ENCODE measurements at regions not wholly inside any gene's neighbourhood (a gene's known extent, or its start where the extent isn't known, plus 50 kb on each side); places are given as distances from the start of the nearest gene placed in this dataset.

DNA sequence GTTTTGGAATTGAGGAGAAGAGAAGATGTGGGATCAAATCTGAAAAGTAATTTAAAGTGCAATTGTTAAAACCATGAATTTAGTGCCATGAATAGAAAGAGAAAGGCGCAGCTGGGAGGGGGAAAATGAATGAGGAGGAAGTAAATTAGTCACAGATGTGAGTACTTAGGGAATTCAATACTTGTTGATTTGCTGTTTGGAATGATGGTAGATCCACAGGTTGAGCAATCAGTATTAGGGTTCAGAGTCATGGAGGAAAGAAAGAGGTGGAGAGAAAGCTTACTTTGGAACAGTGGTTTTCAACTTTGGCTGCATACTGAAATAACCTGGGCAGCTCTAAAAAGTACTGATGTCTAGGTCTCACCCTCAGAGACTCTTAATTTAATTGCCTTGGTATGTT lies 229.7 kb upstream of the ASCC3 start:
- no peak for TF ChIP-seq CTCF (IDR thresholded peaks at IDR 0.05; ENCODE audit: insufficient read depth, low read length, poor library complexity, severe bottlenecking)
- no peaks in the 10 kb centered on the region for H3K27me3 ChIP-seq (replicated peaks; ENCODE audit: control insufficient read depth, insufficient read depth, low read length)
- no peak for DNase-seq (ENCODE audit: extremely low read depth, insufficient read length)

DNA sequence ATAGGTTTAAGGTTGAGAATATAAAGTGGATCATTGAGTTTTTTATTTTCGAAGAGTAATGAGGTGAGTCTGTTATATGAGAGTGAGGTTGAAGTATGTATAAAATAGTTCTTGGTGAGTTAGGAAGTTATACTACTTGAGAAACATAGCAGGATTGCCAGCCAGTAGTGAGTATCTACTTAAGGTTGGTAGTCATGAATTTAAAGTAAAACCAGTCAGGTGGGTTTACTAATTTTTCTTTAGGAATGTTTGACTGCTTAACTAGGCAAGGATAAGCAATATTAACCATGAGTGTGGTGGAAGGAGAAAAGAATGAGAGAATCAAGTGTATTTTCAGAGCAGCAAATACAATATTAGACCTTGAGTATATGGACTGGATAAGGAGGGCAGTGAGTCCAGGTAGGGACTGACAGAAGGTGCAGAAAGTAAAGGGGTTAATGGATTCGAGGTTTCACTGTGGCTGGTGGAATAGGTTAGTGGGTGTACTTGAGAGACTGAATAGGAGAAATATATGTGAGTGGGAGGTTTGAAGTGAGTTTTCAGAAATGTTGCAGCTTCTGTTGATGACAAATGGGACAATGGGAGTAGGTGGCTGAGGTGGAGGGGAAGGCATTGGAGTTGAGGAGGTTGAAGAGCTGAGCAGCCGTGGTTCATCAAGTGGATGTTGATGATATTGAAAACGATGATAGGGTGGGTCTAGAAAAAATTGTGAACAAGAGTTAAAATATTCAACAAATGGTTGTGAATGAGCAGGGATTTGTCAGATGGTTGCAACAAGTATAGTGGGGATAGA lies 232.5 kb upstream of the ASCC3 start:
- no peak for TF ChIP-seq CTCF (IDR thresholded peaks at IDR 0.05; ENCODE audit: insufficient read depth, low read length, poor library complexity, severe bottlenecking)
- no peak for DNase-seq (ENCODE audit: extremely low read depth, insufficient read length)
- Histone ChIP-seq H3K36me3 (ENCODE audit: control insufficient read depth, insufficient read depth, low read length) (no peaks in the 10 kb centered on the region), H3K27me3 (replicated peaks; ENCODE audit: control insufficient read depth, insufficient read depth, low read length) (no peaks in the 10 kb centered on the region), H3K4me3 (replicated peaks; ENCODE audit: low read depth, low read length) (no peak overlapping the region)

More for the DNA sequence above, 229.7 kb upstream of the ASCC3 start:
- Histone ChIP-seq H3K36me3 (ENCODE audit: control insufficient read depth, insufficient read depth, low read length) (no peaks in the 10 kb centered on the region), H3K4me3 (replicated peaks; ENCODE audit: low read depth, low read length) (no peak overlapping the region)

GRCh38 chr6:101114703-101115102 lies 233.6 kb upstream of the ASCC3 start:
- peak; percentile 30 for TF ChIP-seq CTCF (IDR thresholded peaks at IDR 0.05; ENCODE audit: insufficient read depth, low read length, poor library complexity, severe bottlenecking)
- Histone ChIP-seq H3K27me3 (replicated peaks; ENCODE audit: control insufficient read depth, insufficient read depth, low read length) (no peaks in the 10 kb centered on the region), H3K4me3 (replicated peaks; ENCODE audit: low read depth, low read length) (no peak overlapping the region), H3K36me3 (ENCODE audit: control insufficient read depth, insufficient read depth, low read length) (no peaks in the 10 kb centered on the region)
- no peak for DNase-seq (ENCODE audit: extremely low read depth, insufficient read length)

GRCh38 chr6:101116337-101116736 lies 235.2 kb upstream of the ASCC3 start:
- Histone ChIP-seq H3K4me3 (replicated peaks; ENCODE audit: low read depth, low read length) (no peak overlapping the region), H3K27me3 (replicated peaks; ENCODE audit: control insufficient read depth, insufficient read depth, low read length) (no peaks in the 10 kb centered on the region), H3K36me3 (ENCODE audit: control insufficient read depth, insufficient read depth, low read length) (no peaks in the 10 kb centered on the region)
- DNase-seq (ENCODE audit: extremely low read depth, insufficient read length): no peak
- no peak for TF ChIP-seq CTCF (IDR thresholded peaks at IDR 0.05; ENCODE audit: insufficient read depth, low read length, poor library complexity, severe bottlenecking)

GRCh38 chr6:101117393-101118135 lies 236.4 kb upstream of the ASCC3 start:
- Histone ChIP-seq H3K4me3 (replicated peaks; ENCODE audit: low read depth, low read length) (no peak overlapping the region), H3K27me3 (replicated peaks; ENCODE audit: control insufficient read depth, insufficient read depth, low read length) (no peaks in the 10 kb centered on the region), H3K36me3 (ENCODE audit: control insufficient read depth, insufficient read depth, low read length) (no peaks in the 10 kb centered on the region)
- DNase-seq (ENCODE audit: extremely low read depth, insufficient read length): no peak
- TF ChIP-seq CTCF (IDR thresholded peaks at IDR 0.05; ENCODE audit: insufficient read depth, low read length, poor library complexity, severe bottlenecking): no peak
